ENCODE measurements at regions not wholly inside any gene's neighbourhood (a gene's known extent, or its start where the extent isn't known, plus 50 kb on each side); places are given as distances from the start of the nearest gene placed in this dataset.

DNA sequence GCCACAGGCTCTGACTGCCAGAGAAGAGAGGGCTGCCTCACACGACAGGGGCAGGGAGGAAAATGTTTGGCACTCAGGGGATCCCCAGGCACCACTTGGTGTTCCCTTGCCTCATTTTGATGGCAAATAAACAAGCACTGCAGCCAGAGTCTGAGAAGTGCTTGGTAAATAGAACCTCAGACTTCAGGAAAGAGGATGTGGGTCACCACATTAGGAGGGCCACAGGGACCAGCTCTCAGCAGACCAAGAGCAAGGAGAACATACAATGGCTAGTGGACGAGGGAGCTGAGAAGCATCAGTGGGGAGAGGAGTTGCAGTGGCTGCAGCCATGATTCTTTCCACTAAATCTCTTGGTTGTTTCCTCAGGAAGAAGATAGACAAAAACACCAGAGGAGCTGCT lies 413.9 kb downstream of the GADD45G start:
- H2AFZ ChIP-seq: no peak overlapping the region
- H3K36me3 Mint-ChIP-seq (ENCODE audit: low read depth): no peaks in the 10 kb centered on the region
- no peak for ATAC-seq

More for the DNA sequence above, 413.9 kb downstream of the GADD45G start:
- H3K4me1 ChIP-seq (ENCODE audit: insufficient read depth): no peaks in the 10 kb centered on the region
- H3K4me1 Mint-ChIP-seq: no peaks in the 10 kb centered on the region; the same call in 2 of the 3 replicates
- peaks cover 20% of the 10 kb centered on the region; the same call in 1 of the 2 replicates for H3K9me2 ChIP-seq (ENCODE audit: insufficient read depth)
- H3F3A ChIP-seq (replicated peaks; ENCODE audit: low read depth): no peaks in the 10 kb centered on the region
- H3K27me3 Mint-ChIP-seq (ENCODE audit: insufficient read depth, low read depth, poor library complexity): peaks cover 1% of the 10 kb centered on the region
- H3K79me2 ChIP-seq (replicated peaks; ENCODE audit: insufficient read depth): no peaks in the 10 kb centered on the region
- TF ChIP-seq, protein P1, sequence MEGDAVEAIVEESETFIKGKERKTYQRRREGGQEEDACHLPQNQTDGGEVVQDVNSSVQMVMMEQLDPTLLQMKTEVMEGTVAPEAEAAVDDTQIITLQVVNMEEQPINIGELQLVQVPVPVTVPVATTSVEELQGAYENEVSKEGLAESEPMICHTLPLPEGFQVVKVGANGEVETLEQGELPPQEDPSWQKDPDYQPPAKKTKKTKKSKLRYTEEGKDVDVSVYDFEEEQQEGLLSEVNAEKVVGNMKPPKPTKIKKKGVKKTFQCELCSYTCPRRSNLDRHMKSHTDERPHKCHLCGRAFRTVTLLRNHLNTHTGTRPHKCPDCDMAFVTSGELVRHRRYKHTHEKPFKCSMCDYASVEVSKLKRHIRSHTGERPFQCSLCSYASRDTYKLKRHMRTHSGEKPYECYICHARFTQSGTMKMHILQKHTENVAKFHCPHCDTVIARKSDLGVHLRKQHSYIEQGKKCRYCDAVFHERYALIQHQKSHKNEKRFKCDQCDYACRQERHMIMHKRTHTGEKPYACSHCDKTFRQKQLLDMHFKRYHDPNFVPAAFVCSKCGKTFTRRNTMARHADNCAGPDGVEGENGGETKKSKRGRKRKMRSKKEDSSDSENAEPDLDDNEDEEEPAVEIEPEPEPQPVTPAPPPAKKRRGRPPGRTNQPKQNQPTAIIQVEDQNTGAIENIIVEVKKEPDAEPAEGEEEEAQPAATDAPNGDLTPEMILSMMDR (conservative IDR thresholded peaks at IDR 0.05; ENCODE audit: low read depth in 2 of 2): no peak
- TF ChIP-seq, protein P2, sequence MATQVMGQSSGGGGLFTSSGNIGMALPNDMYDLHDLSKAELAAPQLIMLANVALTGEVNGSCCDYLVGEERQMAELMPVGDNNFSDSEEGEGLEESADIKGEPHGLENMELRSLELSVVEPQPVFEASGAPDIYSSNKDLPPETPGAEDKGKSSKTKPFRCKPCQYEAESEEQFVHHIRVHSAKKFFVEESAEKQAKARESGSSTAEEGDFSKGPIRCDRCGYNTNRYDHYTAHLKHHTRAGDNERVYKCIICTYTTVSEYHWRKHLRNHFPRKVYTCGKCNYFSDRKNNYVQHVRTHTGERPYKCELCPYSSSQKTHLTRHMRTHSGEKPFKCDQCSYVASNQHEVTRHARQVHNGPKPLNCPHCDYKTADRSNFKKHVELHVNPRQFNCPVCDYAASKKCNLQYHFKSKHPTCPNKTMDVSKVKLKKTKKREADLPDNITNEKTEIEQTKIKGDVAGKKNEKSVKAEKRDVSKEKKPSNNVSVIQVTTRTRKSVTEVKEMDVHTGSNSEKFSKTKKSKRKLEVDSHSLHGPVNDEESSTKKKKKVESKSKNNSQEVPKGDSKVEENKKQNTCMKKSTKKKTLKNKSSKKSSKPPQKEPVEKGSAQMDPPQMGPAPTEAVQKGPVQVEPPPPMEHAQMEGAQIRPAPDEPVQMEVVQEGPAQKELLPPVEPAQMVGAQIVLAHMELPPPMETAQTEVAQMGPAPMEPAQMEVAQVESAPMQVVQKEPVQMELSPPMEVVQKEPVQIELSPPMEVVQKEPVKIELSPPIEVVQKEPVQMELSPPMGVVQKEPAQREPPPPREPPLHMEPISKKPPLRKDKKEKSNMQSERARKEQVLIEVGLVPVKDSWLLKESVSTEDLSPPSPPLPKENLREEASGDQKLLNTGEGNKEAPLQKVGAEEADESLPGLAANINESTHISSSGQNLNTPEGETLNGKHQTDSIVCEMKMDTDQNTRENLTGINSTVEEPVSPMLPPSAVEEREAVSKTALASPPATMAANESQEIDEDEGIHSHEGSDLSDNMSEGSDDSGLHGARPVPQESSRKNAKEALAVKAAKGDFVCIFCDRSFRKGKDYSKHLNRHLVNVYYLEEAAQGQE (IDR thresholded peaks at IDR 0.05; ENCODE audit: unreplicated experiment): no peak
- TF ChIP-seq STAT1 (IDR thresholded peaks at IDR 0.05; ENCODE audit: unreplicated experiment) (no peak), ETS1 (IDR thresholded peaks at IDR 0.05) (no peak), ZNF331 (CRISPR knock-in tag; IDR thresholded peaks at IDR 0.05; ENCODE audit: low read depth) (no peak), NANOG (IDR thresholded peaks at IDR 0.05; ENCODE audit: borderline replicate concordance) (no peak), EZH2 (IDR thresholded peaks at IDR 0.05; ENCODE audit: low read depth, unreplicated experiment) (no peak)
- H4K20me1 ChIP-seq (replicated peaks; ENCODE audit: insufficient read depth): no peaks in the 10 kb centered on the region
- H3K36me3 ChIP-seq (ENCODE audit: insufficient read depth): no peaks in the 10 kb centered on the region
- no peak for DNase-seq (ENCODE audit: low spot score)
- H3K4me2 ChIP-seq: no peak overlapping the region
- H3K4me3 ChIP-seq: no peak overlapping the region
- no peaks in the 10 kb centered on the region for H3K9me3 Mint-ChIP-seq
- H3K27me3 ChIP-seq (ENCODE audit: insufficient read depth): no peaks in the 10 kb centered on the region
- no peak overlapping the region for H3K4me3 Mint-ChIP-seq
- H3K27ac Mint-ChIP-seq: no peak overlapping the region
- no peak overlapping the region for H3K27ac ChIP-seq (ENCODE audit: low read depth)

All from GM23338 (cell line).